Stimulated activated CD4-positive, alpha-beta T cell treated with anti-CD3 and anti-CD28 coated beads, Interleukin-4, amount 100 ng/mL, for 4 hours (primary cell): ENCODE measurements at regions not wholly inside any gene's neighbourhood (a gene's known extent, or its start where the extent isn't known, plus 50 kb on each side); places are given as distances from the start of the nearest gene placed in this dataset.

Experiments
- DNase-seq, 2 experiments: peaks; one replicate each; pipeline ENCODE4 v3.0.0-alpha.2; 2020

DNA sequence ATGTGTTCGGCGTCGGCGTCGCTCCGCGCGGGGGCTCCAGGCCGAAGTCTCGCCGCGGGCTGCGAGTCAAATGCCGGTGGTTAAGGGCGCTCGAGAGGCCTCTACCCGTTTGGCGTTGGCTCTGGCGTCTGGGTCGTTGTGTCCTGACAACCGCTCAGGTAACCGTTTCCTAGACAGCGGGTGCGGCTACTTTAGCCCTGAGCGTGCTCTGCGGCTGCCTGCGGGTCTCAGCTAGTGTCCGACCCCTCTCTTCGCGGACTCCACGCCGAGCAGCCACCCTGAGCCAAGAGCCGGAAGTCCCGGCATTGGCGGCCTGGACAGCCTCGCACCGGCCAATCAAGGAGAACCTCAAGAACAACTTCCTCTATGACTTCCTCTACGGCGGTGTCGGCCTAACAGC lies 173.4 kb downstream of the SETD4 start:
- DNase-seq = no peak

DNA sequence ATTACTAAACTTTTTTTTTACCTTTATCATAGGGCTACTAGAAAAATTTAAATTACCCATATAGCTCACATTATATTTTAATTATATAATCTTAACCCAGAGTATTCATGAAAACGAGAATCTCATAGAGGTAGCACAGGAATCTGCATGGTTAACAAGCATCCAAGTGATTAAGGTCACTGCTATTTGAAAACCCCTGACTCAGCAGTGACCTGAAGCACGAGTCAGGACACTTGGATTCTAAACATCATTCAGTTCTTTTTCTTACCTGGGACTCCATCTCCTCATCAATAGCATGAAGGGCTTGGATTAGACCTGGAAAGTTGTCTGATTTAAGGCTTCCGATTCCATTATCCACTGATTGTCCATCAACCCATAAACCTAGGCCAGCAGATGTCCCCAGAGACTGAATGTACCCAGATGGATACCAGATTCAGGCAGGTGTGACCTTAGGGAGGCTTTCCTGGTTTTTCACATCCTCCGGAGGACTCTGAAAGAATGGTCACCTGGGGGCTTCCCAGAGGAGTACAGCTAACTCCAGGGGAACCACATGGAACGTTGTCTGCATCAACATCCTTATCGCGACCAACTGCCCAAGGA lies 174.3 kb downstream of the SETD4 start:
- no peak for DNase-seq

DNA sequence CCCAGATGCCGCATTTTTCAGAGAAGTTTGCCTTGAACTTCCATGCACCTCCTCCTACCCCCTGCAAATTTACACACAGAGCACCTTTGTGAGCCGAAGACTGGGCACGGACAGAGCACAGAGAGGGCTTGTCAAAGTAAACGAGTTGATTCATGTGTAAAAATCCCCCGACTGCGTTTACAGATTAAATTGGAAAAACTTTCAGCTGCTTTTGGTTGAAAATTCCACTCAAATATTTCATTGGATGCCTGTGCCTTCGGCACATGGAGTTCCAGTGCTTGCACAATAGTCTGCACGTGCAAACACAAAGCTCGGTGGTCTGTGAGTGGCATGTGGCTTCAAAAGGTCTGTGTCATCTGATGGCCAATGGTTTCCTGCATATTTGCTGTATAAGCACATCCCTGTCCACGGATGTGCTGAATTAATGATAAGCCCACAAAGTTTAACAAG lies 177.5 kb downstream of the SETD4 start:
- no peak for DNase-seq

DNA sequence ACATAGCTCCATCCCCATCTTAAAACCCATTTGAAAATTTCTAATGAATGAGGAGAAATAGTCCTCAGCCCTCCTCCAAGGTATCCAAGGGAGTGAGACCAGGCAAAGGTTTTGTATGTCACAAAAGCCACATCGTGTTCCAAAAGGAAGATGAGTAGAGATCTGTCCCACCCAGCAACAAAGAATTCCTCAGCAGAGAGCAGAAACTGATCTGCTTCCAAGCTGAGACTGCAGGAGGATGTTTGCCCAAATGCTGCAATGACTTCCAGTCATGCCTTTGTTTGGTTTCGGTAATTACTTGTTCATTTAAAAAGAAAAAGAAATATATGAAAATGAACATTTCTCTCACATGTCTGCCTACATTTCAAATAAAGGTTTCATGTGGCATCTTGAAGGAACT lies 186.9 kb downstream of the SETD4 start:
- DNase-seq = no peak

DNA sequence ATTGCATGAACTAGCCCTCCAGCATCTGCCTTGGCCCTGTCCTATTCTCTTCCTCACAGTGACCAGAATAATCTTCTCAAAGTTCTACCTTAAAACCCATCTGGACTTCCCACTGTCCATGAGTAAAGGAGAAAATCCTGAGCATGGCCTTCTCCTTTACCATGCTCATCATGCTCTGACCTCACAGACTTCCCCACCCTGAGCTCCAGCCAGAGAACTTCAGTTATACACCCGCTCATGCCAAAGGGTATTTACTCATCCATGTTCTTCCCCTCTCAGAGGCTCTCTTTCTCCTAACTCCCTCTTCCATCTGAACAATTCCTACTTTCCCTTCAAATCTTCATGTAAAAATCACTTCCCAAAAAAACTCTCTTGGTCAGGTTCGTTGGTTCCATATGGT lies 188.4 kb downstream of the SETD4 start:
- DNase-seq = no peak

DNA sequence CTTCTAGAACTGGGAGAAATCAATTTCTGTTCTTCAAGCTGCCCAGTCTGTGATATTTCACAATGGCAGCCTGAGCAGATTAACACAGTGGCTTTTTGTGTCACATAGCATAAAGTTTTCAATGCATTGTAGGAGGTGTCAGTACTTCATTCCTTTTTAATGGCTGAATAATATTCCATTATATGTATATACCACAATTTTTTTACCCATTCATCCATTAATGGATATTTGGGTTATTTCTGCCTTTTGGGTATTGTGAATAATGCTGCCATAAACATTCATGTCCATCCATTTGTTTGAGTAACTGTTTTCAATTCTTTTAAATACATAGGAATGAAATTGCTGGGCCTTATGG lies 191.5 kb downstream of the SETD4 start:
- DNase-seq = no peak

DNA sequence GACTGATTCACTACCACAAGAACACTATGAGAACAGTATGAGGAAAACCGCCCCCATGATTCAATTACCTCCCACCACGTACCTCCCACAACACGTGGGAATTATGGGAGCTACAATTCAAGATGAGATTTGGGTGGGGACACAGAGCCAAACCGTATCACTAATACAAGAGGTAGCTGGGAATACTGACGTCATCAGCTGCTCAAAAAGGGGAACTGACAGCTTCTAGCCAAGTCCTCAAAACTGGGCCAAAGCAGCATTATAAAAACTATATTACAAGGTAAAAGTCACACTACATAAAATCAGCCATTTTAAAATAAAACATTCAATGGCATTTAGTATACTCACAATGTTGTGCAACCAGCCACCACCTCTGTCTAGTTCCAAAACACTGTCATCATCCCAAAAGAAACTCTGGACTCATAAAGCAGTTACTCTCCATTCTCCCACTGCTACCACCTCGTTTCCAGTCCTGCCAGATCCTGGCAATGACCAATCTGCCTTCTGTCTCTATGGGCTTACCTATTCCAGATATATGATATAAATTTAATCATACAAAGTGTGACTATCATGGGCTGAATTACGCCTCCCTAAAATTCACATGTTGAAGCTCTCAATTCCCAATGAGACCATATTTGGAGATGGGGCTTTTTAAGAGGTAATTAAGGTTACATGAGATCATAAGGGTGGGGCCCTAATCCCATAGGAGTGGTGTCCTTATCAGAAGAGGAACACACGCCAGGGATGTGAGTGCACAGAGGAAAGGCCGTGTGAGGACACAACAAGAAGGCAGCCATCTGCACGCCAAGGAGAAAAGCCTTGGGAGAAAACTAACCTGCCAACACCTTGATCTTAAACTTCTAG lies 192.1 kb downstream of the SETD4 start:
- no peak for DNase-seq

DNA sequence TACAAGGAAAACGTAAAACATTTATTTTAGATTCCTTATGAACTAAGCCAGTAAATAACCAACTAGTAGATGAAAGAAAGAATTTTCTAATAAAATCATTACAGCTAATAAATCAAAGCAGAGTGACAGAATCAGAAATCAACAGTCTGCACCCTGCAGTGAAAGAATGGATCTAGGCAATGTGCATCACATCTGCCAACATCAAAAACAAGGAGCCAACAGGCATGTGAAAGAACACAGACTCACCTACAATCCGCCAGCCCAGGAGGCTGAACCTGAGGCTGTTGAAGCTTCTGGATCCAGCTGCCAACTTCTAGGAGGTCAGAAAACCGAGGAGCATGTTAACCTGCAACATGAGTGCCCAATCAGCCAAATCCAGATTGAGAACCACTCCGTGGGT lies 196.3 kb downstream of the SETD4 start:
- no peak for DNase-seq

DNA sequence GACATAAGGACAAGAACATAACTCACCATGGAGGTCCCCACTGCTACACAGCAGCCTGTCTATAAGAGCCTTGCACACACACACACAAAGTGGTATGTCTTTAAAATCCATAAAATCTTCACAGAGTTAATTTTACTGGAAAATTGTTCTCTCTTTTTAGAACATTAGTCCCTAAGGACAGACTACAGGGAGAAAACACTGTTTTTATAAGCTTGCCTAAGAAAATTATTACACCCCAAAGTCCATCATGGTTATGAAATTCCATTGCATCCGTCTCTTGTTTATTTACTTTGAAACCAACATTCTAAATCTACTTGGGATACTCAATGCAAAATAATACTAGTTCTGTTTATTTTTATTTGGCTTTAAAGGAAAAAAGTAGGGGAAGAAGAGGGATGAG lies 197.4 kb downstream of the SETD4 start:
- DNase-seq = no peak

DNA sequence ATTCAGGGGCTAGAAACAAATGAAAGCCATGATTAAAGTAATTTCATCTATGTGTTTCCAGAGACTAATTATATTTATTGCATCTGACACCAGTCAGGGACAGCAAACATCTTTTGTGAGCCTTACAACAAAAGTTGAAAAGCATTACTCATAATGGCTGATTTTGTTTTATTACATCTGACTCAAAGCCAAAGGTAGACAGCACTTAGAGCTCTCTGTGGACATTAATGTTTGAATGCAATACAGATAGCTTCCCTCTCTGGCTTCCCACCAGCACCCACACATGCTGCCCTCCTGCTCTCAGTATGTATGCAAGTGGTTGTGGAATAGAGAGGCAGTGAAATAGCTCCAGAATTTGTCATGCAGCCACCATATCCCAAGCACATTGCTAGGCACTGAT lies 198.7 kb downstream of the SETD4 start:
- no peak for DNase-seq

DNA sequence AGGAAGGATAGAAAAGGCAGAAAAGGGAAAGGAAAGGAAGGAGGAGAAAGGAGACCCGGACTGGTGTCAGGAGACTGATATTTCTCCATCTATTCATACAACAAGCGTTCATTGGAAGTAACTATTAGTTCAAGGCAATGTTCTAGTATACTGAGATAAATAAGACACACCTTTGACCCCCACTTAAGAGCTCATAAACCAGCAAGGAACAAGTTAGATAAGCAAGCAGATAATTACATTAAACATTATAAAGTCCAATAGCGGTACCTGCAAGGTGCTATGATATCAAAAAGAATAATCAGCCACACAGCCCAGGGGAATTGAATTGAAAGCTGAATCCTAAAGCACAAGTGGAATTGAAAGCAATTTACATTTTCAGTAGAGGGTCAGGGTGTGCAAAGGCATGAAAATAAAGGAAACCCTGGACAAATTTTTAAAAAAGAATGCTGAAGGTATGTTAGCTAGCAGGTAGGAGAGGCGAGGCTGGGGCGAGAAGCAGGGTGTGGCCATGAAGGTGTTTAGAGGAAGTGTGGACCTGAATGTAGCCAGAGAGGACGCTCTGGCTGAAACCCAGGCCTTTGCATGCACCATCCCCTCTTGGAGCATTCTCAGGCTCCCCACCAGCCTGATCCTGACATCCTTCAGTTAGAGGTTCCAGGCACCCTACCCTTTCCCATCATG lies 200.0 kb downstream of the SETD4 start:
- DNase-seq = no peak

DNA sequence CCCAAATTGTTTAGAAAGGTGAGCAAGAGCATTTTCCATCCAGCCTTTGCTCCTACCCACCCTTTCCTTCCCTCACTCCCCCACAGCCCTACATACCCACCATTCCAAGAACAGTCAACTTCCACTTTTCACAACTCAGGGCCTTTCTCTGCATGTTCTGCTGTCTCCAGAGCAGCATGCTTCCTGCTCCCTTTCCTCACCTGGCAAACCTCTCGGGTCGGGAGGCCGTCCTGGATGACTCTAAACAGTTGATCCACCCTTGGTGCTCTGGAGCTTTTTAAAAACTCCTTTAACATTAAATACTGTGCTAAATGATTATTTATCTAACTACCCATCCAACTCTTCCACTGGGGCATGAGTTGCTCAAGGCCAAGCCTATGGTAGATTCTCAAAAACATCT lies 200.6 kb downstream of the SETD4 start:
- DNase-seq = no peak

DNA sequence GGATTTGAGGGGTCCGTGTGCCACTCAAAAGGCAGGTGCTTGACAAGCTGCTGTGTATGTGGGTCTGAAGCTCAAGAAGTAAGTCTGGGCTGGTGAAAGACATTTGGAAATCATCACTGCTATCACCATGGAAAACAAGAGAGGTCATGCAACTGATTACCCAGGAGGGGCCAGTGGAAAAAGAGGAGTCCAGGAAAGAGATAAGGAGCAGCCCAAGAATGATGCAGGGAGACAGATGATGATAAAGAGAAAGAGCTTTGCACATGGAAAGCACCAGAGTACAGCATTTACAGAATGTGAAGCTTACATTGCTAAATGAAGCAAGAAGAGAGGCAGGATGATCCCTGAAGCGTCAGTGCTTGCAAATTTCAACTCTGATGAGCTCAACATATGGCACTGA lies 203.2 kb downstream of the SETD4 start:
- no peak for DNase-seq

DNA sequence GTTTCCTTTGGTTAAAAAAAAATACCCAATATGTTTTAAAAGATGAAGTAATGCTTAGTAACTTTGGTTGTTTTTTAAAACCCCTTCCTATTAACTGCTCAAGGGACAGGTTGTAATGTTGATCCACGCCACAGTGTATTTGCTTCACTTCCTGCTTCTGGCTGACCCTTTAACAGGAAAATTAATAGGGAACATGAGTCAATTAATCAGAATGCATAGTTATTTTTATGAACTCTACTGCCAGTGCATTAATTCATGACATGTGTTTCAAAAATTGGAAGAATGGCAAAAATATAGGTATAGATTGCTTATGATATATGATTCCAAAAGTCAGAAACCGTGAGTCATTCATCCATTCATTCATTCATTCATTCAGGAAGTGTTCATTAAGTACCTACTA lies 204.8 kb downstream of the SETD4 start:
- no peak for DNase-seq

DNA sequence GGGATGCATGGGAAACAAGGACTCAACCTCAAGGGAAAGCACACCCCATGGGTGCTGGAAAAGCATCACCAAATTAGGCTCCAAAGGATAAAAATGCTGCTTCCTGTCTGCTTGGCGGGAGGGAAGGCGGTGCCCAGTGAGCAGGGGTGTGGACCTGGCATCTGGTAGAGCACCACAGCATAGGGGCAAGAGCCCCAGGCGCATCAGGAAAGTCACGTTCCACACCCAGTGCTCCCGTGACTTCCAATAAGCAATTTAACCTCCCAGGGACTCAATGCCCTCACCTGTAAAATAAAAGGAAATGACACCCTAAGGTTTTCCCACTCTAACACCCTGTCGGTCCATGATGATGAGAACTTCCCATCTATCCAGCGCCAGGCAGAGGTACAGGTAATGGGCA lies 206.0 kb downstream of the SETD4 start:
- DNase-seq = no peak

DNA sequence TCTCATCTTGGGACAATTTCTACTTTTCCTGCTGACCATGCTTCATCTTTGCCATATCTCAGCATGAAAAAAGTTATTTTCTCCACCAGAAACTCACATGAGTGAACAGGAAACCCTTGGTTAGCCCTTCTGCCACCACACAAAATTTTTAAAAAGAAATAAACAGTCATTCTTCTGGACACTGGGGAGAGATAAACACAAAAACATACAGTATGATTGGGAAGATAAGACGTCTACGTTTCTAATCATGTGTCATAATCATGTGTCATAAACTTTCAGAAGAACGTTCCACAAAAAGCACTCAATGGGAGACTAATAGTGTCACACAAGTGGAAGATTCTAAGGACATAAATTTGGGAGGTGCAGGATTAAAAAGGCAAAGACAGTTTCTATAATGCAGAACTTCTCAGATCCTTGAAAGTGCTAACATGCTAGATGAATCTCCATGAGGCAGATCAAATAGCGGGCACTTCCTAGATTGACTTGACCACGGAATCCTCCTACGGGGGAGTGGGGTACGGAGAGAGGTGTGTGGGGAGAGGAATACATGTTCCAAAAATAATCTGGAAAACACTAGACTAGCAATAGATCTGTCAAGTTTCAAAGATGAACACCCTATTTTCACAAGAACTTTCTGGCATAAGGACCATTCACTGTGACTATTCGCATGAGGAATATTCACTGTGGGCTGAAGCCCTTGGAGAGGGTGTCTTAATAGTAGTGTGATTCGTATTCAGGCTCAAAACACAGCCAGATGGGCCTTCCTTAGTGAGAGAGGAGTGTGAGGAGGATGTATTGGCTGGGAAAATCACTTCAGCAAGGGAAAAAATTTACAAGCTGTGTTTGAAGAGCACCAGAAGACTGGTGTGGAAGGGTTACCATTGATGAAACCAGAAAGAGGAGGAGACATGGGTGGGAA lies 206.7 kb downstream of the SETD4 start:
- no peak for DNase-seq

DNA sequence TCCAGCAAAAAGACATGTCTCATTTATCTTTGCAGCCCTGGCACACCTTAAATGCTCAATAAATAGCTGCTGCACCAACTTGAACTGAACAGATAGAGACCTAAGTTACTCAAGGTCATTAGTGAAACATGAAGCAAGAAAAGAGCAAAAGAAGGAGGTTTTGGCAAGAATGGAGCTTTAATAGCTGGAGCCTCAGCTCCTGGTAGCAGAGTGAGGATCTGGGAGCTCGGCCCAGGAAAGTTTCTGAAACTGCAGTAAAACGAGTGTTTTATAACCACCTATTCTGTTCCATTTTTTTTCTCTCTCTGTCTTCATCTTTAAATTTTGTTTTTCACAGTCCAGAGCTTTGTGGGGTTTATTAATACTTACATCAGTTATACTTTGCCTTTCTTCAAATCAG lies 207.5 kb downstream of the SETD4 start:
- DNase-seq = no peak

DNA sequence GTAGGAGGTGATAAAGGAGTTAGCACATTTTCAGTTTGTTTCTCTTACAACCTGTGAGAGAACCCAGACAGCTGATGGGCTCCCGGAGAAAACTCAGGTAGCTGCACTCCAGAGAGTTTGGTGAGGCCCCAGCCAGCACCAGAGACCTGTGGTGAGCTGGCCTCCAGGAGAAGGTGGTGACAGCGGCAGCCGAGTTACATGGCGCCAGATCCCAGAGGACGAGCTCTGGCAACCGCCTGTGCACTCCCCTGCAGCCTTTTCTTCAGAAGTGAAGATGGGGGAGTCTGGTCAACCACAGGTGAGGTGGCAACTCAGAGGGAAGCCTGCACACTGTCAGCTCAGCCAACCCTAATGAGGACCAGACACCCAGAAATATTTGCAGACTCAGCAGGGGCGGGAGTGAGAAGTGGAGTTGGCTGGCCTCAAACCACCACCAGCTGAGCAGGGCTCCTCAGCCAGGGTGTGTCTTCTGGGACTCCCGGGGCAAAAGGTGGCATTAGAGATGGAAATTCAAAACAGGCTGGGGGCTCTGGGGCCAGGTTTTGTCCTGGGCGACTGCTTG lies 209.7 kb downstream of the SETD4 start:
- no peak for DNase-seq

DNA sequence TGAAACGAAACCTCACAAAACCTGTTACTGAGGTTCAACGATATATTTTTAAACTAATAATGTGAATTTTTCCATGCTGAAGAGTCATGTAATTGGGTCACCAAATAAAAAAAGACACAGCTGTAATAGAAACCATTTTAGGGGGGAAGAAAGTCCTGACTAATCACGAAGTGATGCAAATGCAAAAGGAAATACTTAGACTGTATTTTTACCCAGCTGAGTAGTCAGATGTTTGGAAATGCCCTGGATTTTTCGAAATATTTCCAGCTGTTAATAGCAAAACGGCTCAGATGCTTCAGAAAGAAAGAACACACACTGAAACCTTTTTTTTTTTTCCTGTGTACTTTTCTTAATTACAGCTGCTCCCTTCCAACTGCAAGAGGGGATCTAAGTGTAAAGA lies 210.3 kb downstream of the SETD4 start:
- DNase-seq = no peak

DNA sequence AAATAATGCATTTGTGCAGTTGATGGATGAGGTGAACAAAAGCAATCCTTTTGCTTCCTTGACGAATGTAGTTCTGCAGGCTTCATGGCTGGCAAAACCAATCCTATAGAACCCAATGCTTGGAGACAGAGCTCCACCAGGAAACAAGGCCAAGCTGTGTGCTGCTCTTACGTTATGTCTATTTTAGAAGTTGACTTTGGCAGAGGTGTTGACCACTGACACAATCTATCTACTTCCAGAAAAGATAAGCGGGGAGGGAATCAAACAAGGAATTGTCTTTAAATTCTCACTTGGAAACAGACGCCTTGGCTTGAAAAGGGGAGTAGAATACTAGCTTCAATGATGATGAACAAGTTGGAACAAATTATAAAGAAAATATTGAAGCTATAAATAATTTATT lies 211.2 kb downstream of the SETD4 start:
- DNase-seq = no peak

DNA sequence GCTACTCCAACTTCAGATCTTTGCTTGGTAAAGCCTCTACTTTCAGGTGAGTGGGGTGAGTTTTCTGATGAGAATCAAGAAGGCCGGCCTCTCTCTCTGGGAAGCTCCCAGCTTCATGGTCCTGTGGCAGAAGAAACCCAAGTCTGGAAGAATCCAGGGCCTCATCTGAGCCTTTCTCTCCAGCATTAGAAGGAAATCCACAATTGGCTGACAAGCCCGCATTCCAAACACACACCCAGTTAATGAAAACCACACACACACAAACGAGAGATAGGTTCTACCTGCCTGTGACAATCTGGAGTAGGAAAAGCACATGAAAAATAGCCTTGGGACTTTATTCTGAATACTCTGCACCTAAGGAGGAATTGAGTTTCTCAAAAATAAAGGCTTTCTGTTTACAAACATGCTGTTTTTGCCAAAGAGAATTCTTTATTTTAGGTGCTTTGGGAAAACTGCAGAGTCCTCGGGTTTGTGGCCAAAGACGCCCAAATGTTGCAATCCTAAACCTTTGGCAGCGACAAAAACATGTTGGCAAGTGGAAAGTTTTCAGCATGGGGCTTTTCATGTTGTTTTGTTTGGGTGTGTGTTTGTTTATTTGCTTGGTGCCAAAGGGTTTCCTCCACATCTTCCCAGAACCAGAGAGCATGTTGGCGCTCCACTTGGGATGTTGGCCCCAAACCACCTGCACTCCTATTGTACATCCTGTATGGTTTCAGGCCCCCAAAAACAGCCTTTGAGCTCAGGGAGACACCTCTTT lies 216.2 kb downstream of the SETD4 start:
- DNase-seq = no peak

DNA sequence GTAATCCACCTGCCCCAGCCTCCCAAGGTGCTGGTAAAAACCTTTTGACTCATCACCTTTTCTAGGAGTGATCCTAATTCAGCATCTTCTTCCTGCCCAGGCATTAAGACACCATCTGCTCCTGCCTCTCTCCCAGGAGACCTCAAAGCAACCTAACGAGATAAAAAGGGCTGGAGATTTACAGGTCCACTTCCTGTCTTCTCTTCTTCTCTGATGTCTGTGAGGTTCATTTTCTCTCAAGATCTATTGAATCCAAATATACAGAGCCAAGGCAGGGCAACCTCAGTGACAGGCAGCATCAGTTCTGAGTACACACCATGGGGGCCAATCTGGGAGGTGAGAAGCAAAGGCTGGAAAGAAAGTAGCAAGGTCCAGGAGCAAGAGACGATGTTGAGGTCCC lies 219.4 kb downstream of the SETD4 start:
- DNase-seq = no peak
